SK-N-MC (cell line): ENCODE measurements at regions not wholly inside any gene's neighbourhood (a gene's known extent, or its start where the extent isn't known, plus 50 kb on each side); places are given as distances from the start of the nearest gene placed in this dataset.

Source experiments
- DNase-seq: peaks from one replicate; pipeline ENCODE4 v3.0.0-alpha.2; 2011; ENCODE audit warnings: low read depth, low spot score
- H3K27ac ChIP-seq: fragments of 200-600 bp; sonication (generic); 2 replicates; pipeline ENCODE4 v1.5.1; 2016; ENCODE audit warnings: mixed run types
- H3K36me3 ChIP-seq: fragments of 200-600 bp; sonication (generic); 2 replicates; pipeline ENCODE4 v1.6.1; 2017; ENCODE audit warnings: antibody characterized with exemption, low read length, mixed read lengths; ENCODE audit not compliant: insufficient read depth
- H3K4me3 ChIP-seq: fragments of 200-600 bp; sonication (generic); 2 replicates; pipeline ENCODE4 v1.5.1; 2016
- H3K9ac ChIP-seq: fragments of 200-600 bp; sonication (generic); 2 replicates; pipeline ENCODE4 v1.8.0; 2017; ENCODE audit warnings: mixed run types, mixed read lengths; ENCODE audit not compliant: insufficient read length
- H3K9me3 ChIP-seq: fragments of 200-600 bp; sonication (generic); 2 replicates; pipeline ENCODE4 v1.6.1; 2017; ENCODE audit warnings: low read depth, mild to moderate bottlenecking, antibody characterized with exemption, low read length, moderate library complexity, mixed read lengths
- EZH2 ChIP-seq: fragments of 200-600 bp; sonication (generic); IDR thresholded peaks from one replicate; pipeline ENCODE4 v1.6.1; 2017; ENCODE audit warnings: antibody characterized with exemption
- FOXP2 ChIP-seq: optimal IDR thresholded peaks from 2 replicates; pipeline ENCODE3; 2011; ENCODE audit warnings: mild to moderate bottlenecking, moderate library complexity; ENCODE audit not compliant: insufficient read depth; ENCODE audit errors: extremely low read length, control extremely low read depth
- POLR2AphosphoS5 ChIP-seq: IDR thresholded peaks from 2 replicates; pipeline ENCODE4 v1.6.1; 2012; ENCODE audit warnings: mild to moderate bottlenecking, low read depth, low read length, borderline replicate concordance

- H3K36me3 ChIP-seq, result no peaks in the 10 kb centered on the region
- no peak overlapping the region for H3K9ac ChIP-seq
- H3K9me3 ChIP-seq, result no peaks in the 10 kb centered on the region
- no peak overlapping the region for H3K4me3 ChIP-seq
- no peak for DNase-seq
- no peak for TF ChIP-seq EZH2
- TF ChIP-seq POLR2AphosphoS5, result no peak
- TF ChIP-seq FOXP2, result no peak
- H3K27ac ChIP-seq, result no peak overlapping the region
Observed at GRCh38 chr14:94918896-94919295, 149.0 kb upstream of the GSC start.

DNA sequence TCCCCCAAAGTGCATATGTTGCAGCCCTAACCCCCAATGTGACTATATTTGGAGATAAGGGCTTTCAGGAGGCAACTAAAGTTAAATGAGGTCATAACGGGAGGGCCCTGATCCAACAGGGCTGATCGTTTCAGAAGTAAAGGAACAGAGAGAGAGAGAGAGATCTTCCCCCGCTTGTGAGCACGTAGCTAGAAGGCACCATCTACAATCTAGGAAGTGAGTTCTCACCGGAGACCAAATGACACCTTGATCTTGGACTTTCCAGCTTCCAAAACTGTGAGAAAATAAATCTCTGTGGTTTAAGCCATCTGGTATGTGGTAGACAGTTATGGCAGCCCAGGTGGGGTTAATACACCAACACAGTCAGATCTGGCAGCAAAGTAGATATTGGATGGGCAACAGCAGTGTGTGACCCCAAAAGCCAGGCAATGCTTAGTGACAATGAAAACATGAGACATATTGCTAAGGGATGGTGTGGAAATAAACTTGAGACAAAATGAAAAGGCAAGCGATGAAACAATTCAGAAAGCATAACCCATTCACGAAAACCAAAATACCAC is 147.2 kb upstream of the GSC start:
- H3K36me3 ChIP-seq, result no peaks in the 10 kb centered on the region
- H3K4me3 ChIP-seq, result no peak overlapping the region
- H3K9me3 ChIP-seq, result no peaks in the 10 kb centered on the region
- no peak overlapping the region for H3K9ac ChIP-seq
- no peak for TF ChIP-seq FOXP2
- no peak for TF ChIP-seq EZH2
- TF ChIP-seq POLR2AphosphoS5, result no peak
- no peak overlapping the region for H3K27ac ChIP-seq
- no peak for DNase-seq

DNA sequence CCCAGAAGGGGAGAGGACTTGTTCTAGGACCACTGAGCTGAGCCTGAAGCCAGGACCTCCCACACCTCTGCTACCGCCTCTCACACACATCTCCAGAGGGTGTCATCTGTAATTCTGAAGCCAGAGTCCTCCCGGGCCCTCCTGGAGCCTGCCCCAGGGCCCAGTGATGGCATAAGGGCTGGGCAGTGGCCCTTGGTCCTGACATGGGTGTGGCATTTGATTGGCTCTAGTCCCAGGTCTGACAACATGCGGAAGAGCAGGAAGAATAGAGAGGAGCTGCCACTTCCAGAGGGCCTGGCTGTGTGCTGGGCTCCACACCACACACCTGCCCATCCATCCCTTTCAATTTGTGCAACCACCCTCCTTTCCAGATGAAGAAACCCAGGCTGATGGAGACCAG is 144.3 kb upstream of the GSC start:
- H3K9me3 ChIP-seq, result no peaks in the 10 kb centered on the region
- no peaks in the 10 kb centered on the region for H3K36me3 ChIP-seq
- TF ChIP-seq EZH2, result no peak
- no peak for TF ChIP-seq FOXP2
- no peak for TF ChIP-seq POLR2AphosphoS5
- H3K9ac ChIP-seq, result no peak overlapping the region
- H3K27ac ChIP-seq, result no peak overlapping the region
- no peak overlapping the region for H3K4me3 ChIP-seq
- no peak for DNase-seq

- TF ChIP-seq EZH2 (no peak), FOXP2 (no peak), POLR2AphosphoS5 (no peak)
- no peak overlapping the region for H3K27ac ChIP-seq
- peak overlapping the region; percentile 42 for H3K4me3 ChIP-seq
- no peak overlapping the region for H3K9ac ChIP-seq
- no peak for DNase-seq
- no peaks in the 10 kb centered on the region for H3K9me3 ChIP-seq
- H3K36me3 ChIP-seq, result no peaks in the 10 kb centered on the region
Observed at GRCh38 chr14:94907626-94908261, 137.8 kb upstream of the GSC start.

- no peak overlapping the region for H3K9ac ChIP-seq
- DNase-seq, result no peak
- H3K36me3 ChIP-seq, result no peaks in the 10 kb centered on the region
- no peak for TF ChIP-seq FOXP2
- no peak overlapping the region for H3K4me3 ChIP-seq
- no peaks in the 10 kb centered on the region for H3K9me3 ChIP-seq
- H3K27ac ChIP-seq, result no peak overlapping the region
Observed at GRCh38 chr14:94906991-94907587, 137.2 kb upstream of the GSC start.

GRCh38 chr14:94906577-94906976 is 136.7 kb upstream of the GSC start:
- DNase-seq, result no peak

DNA sequence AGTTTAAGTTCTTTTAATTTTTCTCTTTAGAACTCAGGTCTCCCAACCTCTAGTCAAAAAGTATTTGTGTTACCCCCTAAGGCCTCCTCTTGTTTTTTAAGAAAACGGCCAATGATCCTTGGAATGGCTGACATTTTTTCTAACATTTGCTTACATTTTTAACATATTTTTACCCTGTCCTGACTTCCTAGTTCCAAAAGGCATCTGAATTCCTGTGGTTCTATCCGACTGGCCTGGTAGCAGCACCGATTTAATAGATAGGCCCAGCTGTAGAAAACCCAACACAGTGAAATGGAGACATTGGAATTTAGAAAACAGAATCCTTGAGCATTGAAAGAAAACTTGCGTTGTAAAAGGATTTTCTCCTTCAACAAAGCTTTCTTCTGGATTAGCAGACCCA is 134.7 kb upstream of the GSC start:
- no peak overlapping the region for H3K27ac ChIP-seq
- no peak overlapping the region for H3K9ac ChIP-seq
- no peaks in the 10 kb centered on the region for H3K9me3 ChIP-seq
- DNase-seq, result no peak
- H3K4me3 ChIP-seq, result no peak overlapping the region
- TF ChIP-seq POLR2AphosphoS5 (no peak), FOXP2 (no peak)
- no peaks in the 10 kb centered on the region for H3K36me3 ChIP-seq

More at GRCh38 chr14:94906577-94906976, 136.7 kb upstream of the GSC start:
- no peaks in the 10 kb centered on the region for H3K36me3 ChIP-seq
- TF ChIP-seq FOXP2 (no peak), EZH2 (no peak), POLR2AphosphoS5 (no peak)
- H3K27ac ChIP-seq, result no peak overlapping the region
- H3K4me3 ChIP-seq, result no peak overlapping the region
- no peak overlapping the region for H3K9ac ChIP-seq
- H3K9me3 ChIP-seq, result no peaks in the 10 kb centered on the region

DNA sequence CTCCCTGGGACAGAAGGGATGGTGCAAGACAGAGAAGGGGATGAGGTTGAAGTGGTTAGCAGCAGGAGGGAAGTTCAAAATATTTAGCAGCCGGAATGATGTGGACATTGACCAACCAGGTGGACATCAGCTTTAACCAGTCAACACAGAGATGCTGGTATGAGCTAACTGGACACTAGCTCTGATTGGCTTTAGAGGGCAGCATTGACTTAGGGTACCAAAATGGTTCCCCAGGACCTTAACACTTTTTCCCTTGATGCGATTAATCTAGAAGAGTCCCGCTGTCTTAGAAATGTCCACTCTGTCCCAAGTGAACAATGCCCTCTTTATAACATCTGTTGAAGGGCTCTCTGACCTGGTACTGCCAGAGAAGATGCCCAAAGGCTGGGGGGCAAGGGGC is 134.0 kb upstream of the GSC start:
- Histone ChIP-seq H3K36me3 (no peaks in the 10 kb centered on the region), H3K27ac (no peak overlapping the region), H3K9ac (no peak overlapping the region), H3K9me3 (no peaks in the 10 kb centered on the region), H3K4me3 (no peak overlapping the region)
- TF ChIP-seq FOXP2 (no peak), EZH2 (no peak), POLR2AphosphoS5 (no peak)
- no peak for DNase-seq
